Fibroblast of skin of left quadriceps (primary cell): ENCODE measurements at regions not wholly inside any gene's neighbourhood (a gene's known extent, or its start where the extent isn't known, plus 50 kb on each side); places are given as distances from the start of the nearest gene placed in this dataset.
"Not testable (repeated sequence)": the region's sequence is repeated elsewhere in the genome, so short reads cannot be mapped to it uniquely, and the experiment has no call there.

ENCODE experiments used
- DNase-seq, 2 experiments: peaks; one replicate each; pipeline ENCODE4 v3.0.0-alpha.2; 2013; ENCODE audit warnings: low read depth in 2 of 2

DNA sequence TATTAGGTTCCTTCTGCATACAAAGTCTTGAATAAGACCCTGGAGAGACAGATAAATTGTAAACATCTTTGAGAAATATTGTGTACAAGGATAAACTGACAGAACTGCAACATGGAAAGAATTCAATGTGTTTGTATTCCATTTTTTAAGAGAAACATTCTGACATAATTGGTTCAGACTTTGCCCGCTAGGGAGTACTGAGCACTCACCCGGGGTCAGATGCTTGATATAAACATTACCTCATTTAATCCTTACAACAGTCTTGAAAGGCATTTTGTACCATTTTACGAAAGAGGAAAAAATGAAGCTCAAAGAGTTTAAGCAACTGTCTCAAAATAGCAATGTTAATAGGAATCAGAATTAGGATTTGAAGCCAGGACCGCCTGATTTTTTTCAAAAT lies 416.7 kb upstream of the CRIM1 start:
- no peak for DNase-seq

DNA sequence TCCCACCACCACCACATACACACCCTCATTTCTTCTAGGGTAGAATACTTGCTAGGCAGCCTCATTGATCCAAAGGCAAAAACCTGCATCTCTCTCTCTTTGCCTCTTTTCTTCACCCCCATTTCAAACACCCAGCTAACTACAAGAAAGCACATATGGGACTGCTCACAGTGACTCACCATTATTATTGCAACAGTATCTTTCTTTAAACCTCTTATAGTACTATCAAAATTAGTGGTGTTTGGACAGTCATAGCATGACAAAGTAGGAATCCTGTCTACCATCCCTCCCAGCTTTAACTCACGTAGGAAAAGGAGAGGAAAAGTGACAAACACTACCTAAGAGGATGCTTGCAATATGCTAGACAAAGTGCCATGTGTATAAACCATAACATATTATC lies 422.5 kb upstream of the CRIM1 start:
- DNase-seq, result no peak

DNA sequence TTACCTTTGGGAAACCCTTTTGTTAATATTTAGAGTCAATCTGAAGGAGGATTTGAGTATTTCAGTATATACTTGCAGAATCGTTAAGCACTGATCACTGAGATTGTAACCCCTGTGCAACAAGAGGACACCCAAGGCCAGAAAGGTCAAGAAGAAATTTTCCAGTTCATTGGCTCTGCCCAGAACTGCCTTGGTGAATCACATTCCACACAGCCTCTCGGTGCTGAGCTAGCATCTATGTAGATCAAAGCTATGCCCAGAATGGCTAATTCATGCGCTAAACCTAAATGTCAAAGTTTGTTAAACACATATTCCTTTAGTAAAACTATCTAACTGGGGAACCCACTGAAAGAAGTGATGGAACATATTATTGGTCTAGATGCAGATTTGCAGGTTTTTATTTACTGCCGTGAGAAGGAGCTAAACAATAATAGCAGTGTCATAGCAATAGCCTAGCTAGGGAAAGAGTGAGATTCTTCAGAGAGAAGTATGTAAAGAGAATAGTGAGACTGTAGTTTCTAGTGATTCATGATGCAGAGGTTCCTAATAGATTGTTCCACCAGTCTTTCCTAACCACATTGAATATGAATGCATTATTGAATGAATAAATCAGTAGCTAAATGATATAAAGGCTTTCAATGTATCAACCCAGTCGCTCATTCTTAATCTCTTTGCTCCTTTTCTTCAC lies 423.2 kb upstream of the CRIM1 start:
- no peak for DNase-seq

DNA sequence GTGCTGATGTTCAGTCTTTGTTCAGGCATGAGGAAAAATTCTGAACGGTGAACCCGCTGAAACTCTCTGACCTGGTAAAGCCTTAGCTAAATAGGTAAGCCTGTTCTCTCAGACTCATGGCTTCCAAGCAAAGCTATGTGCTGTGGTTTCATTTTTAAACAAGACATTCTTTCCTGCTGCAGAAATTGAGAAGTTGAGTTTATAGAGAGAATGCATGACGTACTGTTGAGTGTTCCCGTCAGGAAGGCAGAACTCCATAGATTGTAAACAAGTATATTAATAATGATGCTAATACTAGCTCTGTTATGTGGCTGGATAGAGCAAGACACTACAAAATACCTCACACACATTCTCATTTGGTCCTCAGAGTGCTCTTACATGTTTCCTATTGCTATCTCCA lies 424.0 kb upstream of the CRIM1 start:
- DNase-seq, result no peak

DNA sequence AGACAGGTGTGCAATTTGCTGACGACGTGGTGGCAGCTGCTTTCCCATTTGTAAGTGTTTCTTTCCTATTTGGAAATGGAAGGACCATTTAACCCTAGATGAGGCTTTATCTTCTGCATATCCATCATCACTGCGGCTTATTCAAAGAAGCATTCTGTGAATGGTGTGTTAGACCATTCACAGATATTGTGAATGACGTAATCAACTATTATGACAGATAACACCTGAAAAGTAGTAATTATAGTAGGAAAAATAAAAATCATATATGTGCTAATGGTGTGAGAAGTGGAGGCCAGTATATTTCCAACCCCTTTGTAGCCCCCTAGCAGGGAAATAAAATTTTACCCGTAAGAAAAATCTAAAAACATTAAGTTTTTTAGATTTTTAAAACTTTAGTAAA lies 424.5 kb upstream of the CRIM1 start:
- no peak for DNase-seq

DNA sequence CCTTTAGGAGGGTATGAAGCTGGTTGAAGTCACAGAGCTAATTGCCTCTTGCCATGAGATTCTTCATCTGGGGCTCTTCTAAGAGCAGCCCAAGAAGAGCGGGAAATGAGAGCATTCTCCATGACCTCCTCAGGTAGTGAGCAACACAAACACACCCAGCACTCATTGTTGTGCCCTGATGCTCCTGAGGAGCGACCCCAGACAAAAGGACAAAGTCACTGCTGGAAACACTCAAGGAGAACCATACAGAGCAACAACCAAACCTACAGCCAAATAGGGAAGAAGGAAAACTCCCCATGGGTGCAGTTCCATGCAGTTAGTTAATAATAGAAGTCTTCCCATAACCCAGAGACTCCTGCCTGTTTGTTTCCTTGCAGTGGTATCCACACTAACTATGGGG lies 426.0 kb upstream of the CRIM1 start:
- DNase-seq, result no peak

DNA sequence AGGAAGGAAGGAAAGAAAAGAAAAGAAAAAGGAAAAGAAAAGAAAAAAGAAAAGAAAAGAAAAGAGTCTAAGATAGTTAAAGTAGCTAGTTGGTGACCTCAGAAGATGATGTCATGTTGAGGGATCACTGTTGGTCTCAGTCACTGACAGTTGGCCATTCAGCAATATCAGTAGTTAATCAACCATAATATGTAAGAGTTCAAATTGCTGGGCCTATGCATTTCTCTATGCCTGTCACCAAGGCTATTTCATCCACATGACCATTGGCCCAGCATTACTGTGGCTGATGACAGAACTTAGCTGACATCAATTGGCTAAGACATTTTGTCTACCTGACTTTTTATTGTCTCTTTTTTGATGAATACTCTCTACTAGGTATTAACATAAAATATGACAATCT lies 435.5 kb upstream of the CRIM1 start:
- no peak for DNase-seq

DNA sequence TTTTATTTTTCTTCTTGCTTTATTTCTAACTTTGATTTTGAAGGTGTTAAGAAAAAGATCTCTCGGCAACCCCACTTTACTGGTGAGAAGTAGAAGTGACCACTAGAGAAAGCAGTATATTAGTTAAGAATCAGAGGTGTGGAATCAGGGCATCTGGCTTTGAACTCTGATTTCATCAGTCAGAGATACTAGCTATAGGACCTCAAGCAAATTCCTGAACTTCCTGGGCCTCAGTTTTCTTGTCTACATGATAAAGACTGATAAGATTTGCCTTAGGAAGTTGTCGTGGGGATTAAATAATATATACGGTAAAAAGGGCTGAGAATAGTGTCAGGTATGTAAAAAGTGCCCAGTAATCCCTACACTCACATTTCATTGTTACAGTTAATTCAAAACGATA lies 440.3 kb upstream of the CRIM1 start:
- DNase-seq, result no peak

DNA sequence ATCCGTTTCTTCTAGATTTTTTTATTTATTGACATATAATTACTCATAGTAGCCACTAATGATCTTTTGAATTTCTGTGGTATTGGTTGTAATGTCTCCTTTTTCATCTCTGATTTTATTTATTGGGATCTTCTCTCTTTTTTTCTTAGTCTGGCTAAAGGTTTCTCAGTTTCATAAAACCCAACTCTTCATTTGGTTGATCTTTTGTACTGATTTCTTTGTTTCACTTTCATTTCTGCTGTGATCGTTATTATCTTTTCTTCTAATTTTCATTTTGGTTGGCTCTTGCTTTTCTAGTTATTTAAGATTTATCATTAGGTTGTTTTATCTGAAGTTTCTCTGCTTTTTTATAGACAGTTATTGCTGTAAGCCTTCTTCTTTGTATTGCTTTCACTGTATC lies 463.6 kb upstream of the CRIM1 start:
- no peak for DNase-seq

DNA sequence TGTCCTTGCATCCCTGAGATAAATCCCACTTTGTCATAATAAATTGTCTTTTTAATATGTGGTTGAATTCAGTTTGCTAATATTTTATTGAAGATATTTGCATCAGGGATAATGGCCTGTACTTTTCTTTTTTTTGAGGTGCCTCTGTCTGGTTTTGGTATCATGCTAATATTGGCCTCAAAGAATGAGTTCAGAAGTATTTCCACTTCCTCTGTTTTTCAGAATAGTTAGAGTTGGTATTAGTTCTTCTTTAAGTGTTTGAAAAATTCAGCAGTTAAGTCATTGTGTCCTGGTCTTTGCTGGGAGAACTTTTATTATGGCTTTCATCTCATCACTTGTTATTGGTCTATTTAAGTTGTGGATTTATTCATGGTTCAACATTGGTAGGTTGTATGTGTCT lies 464.1 kb upstream of the CRIM1 start:
- no peak for DNase-seq

DNA sequence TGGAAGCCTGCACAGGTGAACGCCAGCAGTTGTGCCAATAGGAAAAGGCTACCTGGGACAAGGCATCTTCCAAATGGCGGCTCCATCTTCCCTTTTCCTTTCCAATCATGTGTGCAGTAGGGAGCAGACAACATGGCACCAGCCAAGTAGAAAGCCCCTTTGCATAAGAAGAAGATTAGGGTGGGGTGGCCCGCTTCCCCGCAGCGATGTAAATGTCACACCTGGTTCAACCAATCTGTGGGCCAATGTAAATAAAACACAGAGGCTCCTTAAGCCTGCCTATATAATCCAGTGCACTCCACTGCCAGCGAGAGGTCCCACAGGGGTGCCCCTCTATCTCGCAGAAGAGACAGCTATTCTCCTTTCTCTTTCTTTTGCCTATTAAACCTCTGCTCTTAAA lies 468.4 kb upstream of the CRIM1 start:
- DNase-seq, result no peak

DNA sequence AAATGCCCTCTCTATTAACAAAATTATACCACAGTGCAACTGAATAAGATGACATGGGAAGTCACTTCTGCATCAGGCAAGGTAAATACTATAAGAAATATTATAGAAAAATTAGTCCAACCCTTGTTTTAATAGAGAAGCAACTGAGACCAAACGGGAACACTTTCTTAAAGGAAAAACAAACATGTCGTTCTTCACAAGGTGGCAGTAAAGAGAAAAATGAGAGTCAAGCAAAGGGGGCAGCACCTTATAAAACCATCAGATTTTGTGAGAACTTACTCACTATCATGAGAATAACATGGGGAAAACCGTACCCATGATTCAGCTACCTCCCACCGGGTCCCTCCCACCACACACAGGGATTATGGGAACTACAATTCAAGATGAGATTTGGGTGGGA lies 481.7 kb upstream of the CRIM1 start:
- DNase-seq, result no peak

DNA sequence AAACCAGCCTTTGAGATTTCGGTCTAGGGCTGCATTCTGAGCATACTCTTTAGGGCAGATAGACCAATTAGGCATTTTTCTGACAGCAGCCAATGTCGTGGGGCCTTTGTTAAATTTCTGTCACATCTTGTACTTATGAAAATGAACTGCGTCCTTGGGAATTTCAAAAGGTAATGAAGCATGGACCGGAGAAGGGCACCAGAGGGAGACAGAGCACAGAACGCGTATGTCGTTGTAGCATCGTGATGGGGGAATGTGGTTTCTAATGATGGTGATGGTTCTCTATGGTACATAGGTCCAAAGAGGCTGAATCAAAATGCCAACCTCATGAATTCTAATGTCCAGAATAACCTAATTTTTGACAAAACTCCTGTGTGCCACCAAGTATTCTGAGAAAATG lies 483.9 kb upstream of the CRIM1 start:
- DNase-seq, result no peak

DNA sequence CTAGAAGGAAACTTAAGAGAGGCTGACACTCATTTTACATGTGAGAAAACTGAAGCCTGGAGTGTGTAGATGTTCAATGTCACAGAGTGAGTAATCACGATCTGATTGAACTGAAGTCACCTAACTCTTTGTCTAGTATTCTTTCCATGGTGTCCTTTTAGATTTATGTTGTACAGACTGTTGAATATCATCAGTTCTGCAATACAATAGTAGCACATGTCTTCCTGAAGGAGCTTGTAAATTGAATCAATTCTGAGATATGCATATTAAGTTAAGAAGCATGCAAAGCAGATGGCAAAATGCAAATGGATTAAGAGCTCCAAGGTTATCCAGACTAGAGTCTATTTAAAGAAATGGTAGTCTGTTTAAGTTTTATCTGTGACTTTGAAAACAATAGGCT lies 484.9 kb upstream of the CRIM1 start:
- no peak for DNase-seq

DNA sequence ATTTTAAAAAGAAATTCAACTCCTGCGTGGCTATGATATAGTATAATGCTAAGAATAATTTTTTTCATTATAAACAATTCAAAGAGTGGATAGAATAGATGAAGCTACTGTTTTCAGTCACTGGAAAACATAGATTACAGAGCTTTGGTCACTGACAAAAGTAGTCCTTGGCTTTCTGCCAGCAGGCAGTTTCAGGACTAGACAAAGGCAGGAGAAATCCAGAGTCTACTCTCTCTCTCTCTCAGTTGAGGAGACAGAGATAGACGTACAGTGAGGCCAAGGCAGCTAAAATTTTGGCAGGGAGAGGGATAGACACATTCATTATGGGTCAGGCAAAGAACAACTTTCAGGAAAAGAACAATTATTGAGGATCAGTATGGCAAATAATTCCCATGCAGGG lies 491.4 kb upstream of the CRIM1 start:
- no peak for DNase-seq

DNA sequence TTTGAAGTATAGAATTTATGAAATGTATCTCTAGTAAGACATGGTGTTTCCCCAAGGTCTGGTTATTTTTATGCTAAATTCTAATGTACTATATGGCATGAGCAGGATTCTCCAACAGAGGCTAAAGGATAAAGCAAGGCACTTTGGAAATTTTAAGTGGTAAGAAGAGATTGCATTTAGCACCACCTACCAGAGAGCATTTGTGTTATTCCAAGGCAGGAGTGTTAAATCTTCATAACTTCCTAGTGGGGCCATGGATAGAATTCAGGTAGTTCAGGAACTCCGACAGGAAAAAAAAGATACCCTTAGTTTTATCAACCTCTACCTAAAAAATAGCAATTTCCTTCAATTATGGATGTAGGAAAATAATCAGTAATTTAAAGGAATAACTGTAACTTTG lies 497.4 kb upstream of the CRIM1 start:
- no peak for DNase-seq

DNA sequence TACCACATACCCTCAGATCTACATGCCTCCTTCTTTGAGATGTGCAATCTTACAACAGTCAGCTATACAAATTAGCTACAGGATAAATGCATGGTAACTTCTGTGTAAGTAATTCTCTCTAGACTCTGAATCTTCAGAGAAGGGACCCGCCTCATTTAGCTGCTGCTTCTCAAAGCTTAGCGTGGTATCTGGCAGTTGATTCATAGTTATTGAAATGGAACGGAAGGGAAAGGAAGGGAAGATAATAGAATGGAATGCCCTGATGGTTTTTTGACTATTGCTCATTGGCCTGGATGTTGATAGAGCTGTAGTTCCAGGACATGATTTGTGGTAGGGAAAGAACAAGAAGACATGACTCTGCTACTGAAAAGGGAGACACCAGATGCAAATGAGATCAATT lies 498.1 kb upstream of the CRIM1 start:
- DNase-seq, result no peak

DNA sequence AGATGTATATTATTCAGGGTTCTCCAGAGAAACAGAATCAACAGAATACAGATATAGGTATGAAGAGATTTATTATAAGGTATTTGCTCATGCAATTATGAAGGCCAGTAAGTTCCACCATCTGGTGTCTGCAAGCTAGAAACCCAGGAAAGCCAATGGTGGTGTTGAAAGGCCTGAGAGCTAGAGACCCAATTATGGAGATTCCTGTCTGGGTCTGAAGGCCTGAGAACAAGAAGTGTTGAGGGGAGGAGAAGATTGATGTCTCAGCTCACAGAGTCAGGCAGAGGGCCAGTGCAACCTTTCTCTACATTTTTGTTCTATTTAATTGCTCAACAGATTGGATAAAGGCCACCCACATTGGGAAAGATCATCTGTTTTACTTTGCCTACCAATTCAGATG lies 524.2 kb upstream of the CRIM1 start:
- DNase-seq, result no peak

DNA sequence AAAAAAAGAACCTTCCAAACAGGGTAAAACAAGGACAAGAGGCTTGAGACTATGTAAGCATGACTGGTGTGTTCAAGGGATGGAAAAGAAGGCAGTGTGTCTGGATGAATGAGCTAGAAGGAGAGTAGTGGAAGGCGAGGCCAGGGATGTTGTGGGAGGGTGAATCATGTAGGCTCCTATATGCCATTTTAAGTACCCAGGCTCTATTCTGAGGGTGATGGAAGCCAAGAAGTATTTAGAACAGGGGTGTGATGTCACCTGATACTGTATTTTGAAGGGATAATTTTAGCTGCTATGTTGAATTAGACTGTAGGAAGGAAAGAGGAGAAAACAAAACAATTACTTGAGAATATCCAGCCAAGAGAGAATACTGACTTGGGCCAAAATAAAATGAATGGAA lies 524.7 kb upstream of the CRIM1 start:
- DNase-seq, result no peak

DNA sequence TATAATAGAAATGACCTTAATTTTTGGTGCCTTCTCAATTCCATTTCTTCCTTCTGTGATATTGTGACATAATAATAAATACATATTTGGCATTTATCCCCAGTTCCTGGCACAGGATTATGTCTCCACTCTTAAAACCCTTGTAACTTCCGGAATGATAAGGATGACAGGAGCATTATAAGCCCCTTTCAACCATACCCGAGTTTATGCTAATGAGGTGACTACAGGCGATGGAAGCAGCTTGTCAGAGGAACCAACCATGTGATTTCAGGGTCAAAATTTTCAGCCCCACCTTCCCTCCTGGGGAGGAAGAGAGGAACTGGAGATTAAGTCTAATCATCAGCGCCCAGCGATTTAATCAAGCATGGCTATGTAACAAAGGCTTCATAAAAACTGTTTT lies 528.5 kb upstream of the CRIM1 start:
- no peak for DNase-seq

DNA sequence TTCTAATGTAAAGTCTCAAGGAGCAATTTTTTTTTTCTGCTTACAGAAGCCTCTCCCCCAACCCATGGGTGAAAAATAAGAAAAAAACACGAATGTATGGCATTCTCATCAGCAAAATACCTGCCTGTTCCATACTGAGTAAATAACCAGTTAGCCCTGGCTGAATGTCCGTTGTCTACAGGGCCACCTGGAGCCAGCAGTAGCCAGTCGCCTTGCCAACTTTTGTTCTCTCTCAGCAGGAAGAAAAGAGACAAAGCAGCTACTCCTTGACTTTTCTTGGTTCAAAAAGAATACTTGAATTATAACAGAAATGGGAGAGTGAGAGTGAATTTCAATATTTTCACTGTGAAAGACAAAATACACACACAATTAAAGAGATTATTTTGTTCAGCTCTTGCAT lies 532.9 kb upstream of the CRIM1 start:
- DNase-seq, result no peak

DNA sequence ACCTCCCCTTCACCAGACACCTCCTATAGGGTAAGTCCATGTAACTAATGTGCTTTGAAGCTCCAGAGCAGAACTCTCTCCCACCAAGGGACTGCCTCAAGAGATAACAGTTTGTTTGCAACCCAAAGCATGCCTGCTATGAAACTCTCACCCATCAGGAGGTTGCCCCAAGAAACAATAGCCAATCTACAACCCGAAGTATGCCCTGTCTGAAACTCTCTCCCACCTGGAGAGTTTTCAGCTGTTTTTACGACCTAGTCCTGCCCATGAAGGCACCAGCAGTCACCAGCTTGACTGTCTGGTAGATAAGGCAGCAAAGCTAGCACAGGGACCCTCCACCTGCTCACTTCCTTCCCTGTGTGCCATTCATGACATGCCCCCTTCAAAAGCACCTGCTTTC lies 533.9 kb upstream of the CRIM1 start:
- DNase-seq, result no peak

DNA sequence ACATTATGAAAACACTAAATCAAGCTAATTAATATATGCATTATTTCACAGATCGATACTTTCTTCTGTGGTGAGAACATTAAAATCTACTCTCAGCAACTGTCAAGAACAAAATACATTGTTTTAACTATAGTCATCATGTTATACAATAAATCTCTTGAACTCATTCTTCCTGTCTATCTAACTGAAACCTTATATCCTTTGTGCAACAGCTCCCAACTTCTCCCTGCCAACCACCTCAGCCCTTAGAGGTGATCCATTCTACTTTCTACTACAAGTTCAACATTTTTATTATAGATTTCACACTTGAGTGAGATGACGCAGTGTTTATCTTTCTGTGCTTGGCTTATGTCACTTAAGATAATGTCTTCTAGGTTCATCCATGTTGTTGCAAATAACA lies 535.2 kb upstream of the CRIM1 start:
- no peak for DNase-seq

DNA sequence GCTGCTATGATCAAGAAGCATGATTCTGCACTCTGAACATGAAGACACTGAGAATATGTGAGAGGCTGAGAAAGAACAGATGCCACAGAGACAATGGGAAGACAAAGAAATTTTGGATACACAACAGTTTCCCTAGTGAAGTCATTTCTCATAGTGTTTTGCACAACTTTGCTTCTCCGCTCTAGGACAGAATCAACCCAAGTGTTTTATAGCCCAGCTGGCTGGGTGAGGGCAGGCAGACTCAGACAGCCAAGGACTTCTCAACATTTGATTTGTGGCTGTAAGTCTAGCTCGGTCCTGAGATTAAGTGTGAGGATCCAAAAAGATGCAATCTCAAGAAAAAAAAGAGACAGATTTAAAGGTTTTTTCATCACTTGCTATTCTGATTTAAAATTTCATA lies 536.5 kb upstream of the CRIM1 start:
- DNase-seq, result no peak

DNA sequence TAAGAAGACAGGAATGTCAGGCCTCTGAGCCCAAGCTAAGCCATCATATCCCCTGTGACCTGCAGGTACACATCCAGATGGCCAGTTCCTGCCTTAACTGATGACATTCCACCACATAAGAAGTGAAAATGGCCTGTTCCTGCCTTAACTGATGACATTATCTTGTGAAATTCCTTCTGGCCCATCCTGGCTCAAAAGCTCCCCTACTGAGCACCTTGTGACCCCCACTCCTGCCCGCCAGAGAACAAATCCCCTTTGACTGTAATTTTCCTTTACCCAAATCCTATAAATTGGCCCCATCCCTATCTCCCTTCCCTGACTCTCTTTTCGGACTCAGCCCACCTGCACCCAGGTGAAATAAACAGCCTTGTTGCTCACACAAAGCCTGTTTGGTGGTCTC lies 537.2 kb upstream of the CRIM1 start:
- not testable (repeated sequence) for DNase-seq
